GM12873 (cell line): ENCODE measurements at regions not wholly inside any gene's neighbourhood (a gene's known extent, or its start where the extent isn't known, plus 50 kb on each side); places are given as distances from the start of the nearest gene placed in this dataset.

Experiments used
- TF ChIP-seq, protein P1 (sequence below): IDR thresholded peaks from 2 replicates; pipeline ENCODE4 v1.5.1; 2012; ENCODE audit warnings: low read depth, mild to moderate bottlenecking, moderate library complexity, low read length, control low read depth; ENCODE audit not compliant: insufficient read depth; ENCODE audit errors: missing control alignments

DNA sequence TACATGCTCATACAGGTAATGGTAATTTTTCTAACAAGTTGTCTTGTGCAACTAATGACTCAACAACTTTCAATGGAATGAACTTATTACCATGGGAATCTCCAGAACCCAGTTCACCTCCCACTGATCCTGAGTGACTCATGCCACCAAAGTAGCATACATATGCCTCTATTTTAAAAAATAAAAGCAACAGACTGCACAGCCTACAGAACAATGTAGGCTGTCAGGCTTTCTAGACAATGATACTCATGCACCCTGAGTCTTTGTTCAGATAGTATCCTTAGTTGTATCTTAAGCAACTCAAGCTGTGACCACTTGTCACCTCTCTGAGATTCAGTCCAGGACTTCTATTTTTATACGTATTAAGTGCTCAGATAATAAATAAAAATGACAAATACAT is 531.0 kb upstream of the SETBP1 start:
- TF ChIP-seq, protein P1, sequence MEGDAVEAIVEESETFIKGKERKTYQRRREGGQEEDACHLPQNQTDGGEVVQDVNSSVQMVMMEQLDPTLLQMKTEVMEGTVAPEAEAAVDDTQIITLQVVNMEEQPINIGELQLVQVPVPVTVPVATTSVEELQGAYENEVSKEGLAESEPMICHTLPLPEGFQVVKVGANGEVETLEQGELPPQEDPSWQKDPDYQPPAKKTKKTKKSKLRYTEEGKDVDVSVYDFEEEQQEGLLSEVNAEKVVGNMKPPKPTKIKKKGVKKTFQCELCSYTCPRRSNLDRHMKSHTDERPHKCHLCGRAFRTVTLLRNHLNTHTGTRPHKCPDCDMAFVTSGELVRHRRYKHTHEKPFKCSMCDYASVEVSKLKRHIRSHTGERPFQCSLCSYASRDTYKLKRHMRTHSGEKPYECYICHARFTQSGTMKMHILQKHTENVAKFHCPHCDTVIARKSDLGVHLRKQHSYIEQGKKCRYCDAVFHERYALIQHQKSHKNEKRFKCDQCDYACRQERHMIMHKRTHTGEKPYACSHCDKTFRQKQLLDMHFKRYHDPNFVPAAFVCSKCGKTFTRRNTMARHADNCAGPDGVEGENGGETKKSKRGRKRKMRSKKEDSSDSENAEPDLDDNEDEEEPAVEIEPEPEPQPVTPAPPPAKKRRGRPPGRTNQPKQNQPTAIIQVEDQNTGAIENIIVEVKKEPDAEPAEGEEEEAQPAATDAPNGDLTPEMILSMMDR, result no peak

DNA sequence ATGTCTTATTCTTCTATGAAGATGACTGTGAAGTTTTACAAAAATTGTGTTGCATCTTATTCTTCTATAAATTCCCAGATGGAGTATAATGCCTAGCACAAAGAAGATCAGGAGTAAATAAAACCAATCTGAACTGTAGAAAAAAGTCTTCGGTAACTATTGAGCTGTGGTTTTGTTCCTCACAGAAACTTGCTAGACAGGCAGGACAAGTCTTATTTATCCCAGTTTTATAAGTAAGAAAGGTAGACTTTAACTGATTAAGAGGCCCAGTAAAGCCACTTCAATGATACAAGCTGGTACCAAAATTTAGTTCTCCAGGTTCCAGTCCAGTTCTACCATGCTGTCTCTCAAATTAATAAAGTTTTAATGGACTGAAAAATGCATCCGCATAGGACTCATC is 526.7 kb upstream of the SETBP1 start:
- TF ChIP-seq, protein P1, result no peak

DNA sequence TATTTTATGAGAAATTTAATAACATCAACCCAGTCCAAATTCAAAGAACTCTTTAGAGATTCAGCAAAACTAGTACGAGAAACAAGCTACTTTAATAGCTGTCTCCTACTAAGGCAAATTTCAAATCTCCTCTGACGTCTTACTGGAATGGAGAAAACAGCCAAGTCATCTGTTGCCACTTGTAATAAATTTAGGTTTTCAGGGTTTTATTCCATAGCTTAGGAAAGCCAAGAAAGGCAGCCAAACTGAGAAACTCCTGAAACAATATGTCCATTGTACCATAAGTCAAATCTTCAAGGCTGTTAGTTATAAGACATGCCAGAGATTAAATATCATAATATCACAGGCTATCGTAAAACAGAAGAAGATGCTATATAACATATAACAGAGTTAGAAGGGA is 524.6 kb upstream of the SETBP1 start:
- TF ChIP-seq, protein P1, result no peak

GRCh38 chr18:44156776-44157335 is 523.8 kb upstream of the SETBP1 start:
- TF ChIP-seq, protein P1, result no peak

GRCh38 chr18:44170208-44170880 is 510.3 kb upstream of the SETBP1 start:
- TF ChIP-seq, protein P1, result no peak

DNA sequence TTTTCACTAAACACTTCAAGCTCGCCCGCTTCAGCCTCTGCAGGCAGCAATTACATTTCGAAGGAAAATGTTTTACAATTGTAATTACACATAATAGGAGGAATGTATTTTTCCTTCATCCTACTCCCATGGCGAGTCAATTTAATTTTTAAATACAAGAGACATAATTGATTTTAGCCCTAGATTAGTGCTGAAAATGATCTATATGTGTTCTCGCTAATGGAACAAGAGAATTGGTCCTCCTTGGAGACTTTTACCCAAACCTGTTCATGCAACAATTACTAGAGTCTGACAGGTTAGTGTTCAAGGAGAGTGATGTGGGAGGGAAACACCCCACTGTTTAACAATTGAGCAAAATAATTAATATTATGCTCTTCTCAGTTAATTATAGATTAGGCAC is 509.4 kb upstream of the SETBP1 start:
- TF ChIP-seq, protein P1, result no peak

- TF ChIP-seq, protein P1, result no peak
Observed at GRCh38 chr18:44175891-44176290, 504.8 kb upstream of the SETBP1 start.
